Stimulated activated naive CD8-positive, alpha-beta T cell treated with anti-CD3 and anti-CD28 coated beads, Interleukin-15, amount 100 ng/mL, for 72 hours (primary cell): ENCODE measurements at regions not wholly inside any gene's neighbourhood (a gene's known extent, or its start where the extent isn't known, plus 50 kb on each side); places are given as distances from the start of the nearest gene placed in this dataset.

ENCODE experiments used
- ATAC-seq: fragments of 150-1000 bp; cut with Tn5 transposase; 2 replicates; pipeline ENCODE4 v1.10.0; 2021; ENCODE audit warnings: mild to moderate bottlenecking, moderate library complexity
- DNase-seq, 2 donors: peaks; one replicate each; pipeline ENCODE4 v3.0.0; 2021 to 2022
- H3K27ac Mint-ChIP-seq, 2 donors: one replicate each; pipeline ENCODE4 v1.8.0; 2022; ENCODE audit warnings: mild to moderate bottlenecking in 2 of 2, mixed read lengths in 2 of 2, moderate library complexity in 2 of 2
- H3K27me3 Mint-ChIP-seq: one replicate; pipeline ENCODE4 v1.8.0; 2022; ENCODE audit warnings: mixed read lengths
- H3K4me1 Mint-ChIP-seq: one replicate; pipeline ENCODE4 v1.8.0; 2022; ENCODE audit warnings: mild to moderate bottlenecking, mixed read lengths
- H3K4me3 Mint-ChIP-seq, 2 donors: one replicate each; pipeline ENCODE4 v1.8.0; 2022; ENCODE audit warnings: mild to moderate bottlenecking in 2 of 2, mixed read lengths in 2 of 2, moderate library complexity in 1 of 2
- H3K9me3 Mint-ChIP-seq, 2 donors: one replicate each; pipeline ENCODE4 v1.8.0; 2022; ENCODE audit warnings: mixed read lengths in 2 of 2

DNA sequence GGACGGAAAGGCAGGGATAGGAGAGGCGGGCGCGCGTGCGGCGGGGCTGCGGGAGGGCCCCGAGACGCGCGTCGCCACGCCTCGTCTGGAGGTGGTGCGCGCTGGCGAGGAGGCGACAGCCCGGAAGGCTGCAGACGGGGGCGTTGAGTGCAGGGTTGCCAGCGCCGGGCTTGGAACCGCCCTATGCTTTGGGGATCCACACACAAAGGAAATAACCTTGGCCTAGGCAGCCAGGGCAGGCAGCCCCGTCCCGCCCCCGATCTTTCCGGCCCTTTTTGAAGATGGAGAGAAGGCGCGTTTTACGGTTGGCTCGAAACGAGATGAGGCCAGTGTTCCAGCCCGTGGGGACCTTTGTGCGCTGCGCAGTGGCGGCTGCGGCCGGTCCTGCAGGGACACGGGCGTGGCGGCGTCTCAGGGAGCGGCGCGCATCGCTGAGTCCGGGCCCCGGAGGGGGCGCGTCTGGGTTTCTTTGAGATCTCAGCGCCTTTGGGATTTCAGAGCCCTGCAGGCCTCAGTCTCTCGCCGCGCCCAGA lies 50.8 kb upstream of the TRIM2 start:
- Mint-ChIP-seq H3K4me1 (peaks cover 71% of the 10 kb centered on the region), H3K27ac (peak overlapping the region; percentile 55 to 91), H3K4me3 (peak overlapping the region; percentile 88 to 94), H3K27me3 (peaks cover 44% of the 10 kb centered on the region), H3K9me3 (no peaks in the 10 kb centered on the region)
- DNase-seq (peak; percentile 80 to 88), ATAC-seq (peak; percentile 95)

DNA sequence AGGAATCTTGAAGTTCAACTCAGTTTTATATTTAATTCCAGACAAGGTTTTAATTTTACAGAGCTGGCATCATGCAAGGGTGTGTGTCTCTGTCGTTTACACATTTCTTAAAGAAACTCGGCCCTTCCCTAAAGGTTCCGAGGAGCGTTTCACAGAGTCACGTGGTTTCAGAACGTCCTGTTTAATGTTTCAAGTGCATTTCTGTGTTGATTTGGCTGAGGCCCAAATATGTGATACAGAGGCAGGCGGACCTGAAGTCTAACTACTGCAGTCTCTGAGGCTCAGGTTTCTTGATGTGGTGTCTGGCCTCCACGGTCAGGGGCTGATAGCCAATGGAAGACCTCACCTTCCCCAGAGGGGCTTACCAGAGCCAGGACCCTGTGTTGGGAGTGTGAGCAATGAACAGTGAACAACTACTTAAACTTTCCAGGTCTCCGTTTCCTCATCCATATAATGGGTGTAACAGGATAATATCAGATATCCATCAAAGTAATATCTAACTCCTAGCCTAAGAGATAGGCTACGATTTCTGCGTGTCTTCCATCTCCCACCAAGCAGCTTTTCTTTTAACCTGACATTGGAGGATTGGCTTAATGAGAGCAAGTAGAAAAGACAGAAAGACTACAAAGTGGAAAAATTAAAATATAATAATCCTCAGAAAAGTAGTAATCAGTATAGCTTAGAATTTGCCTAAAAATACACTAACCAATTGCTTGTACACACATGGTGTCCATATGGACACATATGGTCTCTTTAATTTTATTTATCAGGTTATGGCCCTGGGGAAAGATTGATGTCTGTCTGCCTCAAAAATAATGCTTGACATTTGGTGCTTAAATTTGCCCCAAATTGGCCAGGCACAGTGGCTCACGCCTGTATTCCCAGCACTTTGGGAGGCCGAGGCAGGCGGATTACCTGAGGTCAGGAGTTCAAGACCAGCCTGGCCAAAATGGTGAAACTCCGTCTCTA lies 50.0 kb upstream of the TRIM2 start:
- Mint-ChIP-seq H3K4me1 (peaks cover 79% of the 10 kb centered on the region), H3K27me3 (peaks cover 44% of the 10 kb centered on the region), H3K27ac (peak overlapping the region; percentile 55 to 91), H3K4me3 (peak overlapping the region; percentile 88 to 94), H3K9me3 (no peaks in the 10 kb centered on the region)
- peak in 1 of 2 donors; percentile 20 for DNase-seq
- peak; percentile 6 for ATAC-seq
